ENCODE measurements at regions not wholly inside any gene's neighbourhood (a gene's known extent, or its start where the extent isn't known, plus 50 kb on each side); places are given as distances from the start of the nearest gene placed in this dataset.

DNA sequence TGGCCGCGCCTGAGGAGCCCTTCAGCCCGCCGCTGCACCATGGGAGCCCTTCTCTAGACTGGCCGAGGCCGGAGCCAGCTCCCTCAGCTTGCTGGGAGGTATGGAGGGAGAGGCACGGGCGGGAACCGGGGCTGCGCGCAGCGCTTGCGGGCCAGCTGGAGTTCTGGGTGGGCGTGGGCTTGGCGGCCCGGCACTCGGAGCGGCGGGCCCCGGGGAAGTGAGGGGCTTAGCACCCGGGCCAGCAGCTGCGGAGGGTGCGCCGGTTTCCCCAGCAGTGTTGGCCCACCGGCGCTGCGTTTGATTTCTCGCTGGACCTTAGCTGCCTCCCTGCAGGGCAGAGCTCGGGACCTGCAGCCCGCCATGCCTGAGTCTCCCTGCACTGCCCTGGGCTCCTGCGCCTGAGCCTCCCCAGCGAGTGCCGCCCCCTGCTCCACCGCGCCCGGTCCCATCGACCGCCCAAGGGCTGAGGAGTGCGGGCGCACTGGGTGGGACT is 1890.0 kb upstream of the PCDH20 start:
- TF ChIP-seq, protein P1, sequence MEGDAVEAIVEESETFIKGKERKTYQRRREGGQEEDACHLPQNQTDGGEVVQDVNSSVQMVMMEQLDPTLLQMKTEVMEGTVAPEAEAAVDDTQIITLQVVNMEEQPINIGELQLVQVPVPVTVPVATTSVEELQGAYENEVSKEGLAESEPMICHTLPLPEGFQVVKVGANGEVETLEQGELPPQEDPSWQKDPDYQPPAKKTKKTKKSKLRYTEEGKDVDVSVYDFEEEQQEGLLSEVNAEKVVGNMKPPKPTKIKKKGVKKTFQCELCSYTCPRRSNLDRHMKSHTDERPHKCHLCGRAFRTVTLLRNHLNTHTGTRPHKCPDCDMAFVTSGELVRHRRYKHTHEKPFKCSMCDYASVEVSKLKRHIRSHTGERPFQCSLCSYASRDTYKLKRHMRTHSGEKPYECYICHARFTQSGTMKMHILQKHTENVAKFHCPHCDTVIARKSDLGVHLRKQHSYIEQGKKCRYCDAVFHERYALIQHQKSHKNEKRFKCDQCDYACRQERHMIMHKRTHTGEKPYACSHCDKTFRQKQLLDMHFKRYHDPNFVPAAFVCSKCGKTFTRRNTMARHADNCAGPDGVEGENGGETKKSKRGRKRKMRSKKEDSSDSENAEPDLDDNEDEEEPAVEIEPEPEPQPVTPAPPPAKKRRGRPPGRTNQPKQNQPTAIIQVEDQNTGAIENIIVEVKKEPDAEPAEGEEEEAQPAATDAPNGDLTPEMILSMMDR (conservative IDR thresholded peaks at IDR 0.05), result no peak
- no peak for TF ChIP-seq ZFX (IDR thresholded peaks at IDR 0.05)

All from C4-2B (cell line).